Suppressor macrophage treated with lipopolysaccharide for 4 hours (primary cell): ENCODE measurements at regions not wholly inside any gene's neighbourhood (a gene's known extent, or its start where the extent isn't known, plus 50 kb on each side); places are given as distances from the start of the nearest gene placed in this dataset.

ENCODE experiments used
- DNase-seq: peaks from one replicate; pipeline ENCODE4 v3.0.0-alpha.2; 2020

DNA sequence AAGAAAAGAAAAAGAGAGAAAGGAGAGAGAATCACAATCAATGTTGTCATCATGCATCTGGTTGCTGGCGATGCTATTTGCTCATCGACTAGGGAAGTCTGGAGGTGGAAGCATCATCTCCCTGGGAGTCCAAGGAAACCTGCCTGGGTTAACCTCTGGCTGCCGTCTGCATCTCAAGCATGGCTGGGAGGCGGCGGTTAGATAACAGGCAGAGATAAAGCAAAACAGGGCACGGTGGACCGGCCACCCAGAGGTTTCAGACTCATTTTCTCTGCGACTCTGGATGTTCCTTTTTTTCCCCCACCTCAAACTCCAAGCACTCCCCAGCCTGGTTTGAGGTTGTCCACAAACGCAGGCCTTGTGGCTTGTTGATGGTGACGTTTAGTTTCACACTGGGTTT is 161.2 kb downstream of the ENGASE start:
- DNase-seq = no peak

DNA sequence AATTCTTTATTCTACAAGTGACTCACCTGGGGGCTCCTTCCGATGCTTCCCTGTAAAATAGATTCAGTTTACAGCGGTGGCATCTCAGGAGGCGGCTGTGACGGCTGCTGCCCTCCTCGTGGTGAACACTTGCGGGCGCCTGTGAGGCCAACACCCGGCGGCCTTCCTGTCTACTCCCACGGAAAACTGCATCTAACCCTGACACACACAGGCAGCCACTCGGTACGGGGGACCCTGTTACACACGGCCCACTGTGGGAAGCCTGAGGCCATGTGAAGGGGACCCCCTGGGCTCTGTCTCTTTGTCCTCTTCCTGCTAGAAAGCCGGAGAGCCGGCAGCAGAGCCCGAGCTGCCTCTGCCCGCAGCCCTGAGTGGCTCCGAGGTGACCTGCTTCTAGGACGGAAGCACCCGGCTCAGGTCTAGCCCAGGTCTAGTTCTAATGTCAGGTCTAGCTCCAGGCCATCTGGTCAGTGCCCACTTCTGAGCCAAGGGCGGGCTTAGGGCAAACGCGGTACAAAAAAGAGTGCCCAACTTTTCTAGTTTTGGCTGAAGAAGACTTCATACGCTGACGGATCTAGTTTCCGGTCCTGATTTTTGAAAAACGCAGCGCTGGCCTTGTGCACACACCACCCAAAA is 159.4 kb downstream of the ENGASE start:
- no peak for DNase-seq

DNA sequence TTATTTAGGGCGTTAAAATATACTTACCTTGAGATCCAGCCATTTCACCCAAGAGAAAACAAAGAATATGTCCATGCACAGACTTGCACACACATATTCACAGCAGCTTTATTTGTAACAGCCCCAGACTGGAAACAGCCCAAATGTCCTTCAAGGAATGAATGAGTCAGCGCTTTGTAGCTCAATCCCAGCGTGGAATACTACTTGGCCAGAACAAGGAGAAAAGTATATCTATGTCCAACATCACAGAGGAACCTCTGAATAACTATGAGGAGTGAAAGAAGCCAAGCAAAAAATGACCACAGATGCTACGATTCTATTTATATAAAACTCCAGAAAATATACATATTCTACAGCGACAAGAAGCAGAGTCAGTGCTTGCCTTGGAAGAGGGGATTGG is 158.3 kb downstream of the ENGASE start:
- DNase-seq = no peak

DNA sequence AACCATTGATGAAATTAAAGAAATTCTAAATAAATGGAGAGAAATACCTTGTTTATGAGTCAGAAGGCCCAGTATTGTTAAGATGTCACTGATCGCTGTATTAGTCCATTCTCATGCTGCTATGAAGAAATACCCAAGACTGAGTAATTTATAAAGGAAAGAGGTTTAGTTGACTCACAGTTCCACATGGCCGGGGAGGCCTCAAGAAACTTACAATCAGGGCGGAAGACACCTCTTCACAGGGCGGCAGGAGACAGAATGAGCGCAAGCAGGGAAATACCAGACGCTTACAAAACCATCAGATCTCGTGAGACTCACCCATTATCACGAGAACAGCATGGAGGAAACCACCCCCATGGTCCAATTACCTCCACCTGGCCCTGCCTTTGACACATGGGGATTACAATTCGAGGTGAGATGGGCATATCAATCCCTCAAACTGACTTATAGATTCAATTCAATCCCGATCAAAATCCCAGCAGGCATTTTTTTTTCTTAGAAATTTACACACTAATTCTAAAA is 157.2 kb downstream of the ENGASE start:
- no peak for DNase-seq

DNA sequence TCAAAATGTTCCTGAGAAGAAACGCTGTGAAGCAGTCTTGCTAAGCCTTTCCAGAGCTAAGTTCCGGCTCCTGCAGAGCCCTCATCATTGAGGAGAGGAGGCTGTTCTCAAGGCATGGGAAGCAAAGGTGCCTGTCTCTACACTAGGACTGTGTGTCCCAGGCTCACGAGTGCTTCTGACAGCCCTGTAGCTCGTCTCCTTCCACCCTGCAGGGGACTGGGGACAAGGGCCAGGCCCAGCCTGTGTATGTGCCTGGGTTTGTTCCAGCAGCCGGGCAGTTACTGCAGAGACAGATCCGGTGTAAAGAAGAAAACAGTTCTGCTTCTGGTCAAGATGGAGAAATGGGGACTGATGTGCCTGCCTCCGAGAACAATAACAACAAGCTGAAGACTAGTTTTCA is 156.0 kb downstream of the ENGASE start:
- DNase-seq = no peak

DNA sequence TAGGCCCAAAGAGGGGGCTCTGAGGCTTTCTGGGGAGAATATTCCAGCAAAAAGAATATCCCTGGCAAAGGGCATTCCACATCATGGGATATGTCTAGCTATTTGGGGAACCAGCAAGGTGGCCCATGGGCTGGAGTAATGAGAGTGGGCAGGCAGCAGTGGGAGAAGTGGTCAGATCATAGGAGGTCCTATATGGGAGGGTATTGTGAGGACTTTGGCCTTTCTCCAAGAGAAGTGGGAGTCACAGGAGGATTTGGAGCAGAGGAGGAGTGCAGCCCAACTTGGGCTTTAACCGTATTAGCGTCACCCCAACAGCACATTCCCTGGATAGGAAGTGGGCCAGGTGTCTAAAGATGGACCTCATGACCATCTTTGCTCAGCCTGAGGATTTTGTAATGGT is 151.4 kb downstream of the ENGASE start:
- DNase-seq = no peak

DNA sequence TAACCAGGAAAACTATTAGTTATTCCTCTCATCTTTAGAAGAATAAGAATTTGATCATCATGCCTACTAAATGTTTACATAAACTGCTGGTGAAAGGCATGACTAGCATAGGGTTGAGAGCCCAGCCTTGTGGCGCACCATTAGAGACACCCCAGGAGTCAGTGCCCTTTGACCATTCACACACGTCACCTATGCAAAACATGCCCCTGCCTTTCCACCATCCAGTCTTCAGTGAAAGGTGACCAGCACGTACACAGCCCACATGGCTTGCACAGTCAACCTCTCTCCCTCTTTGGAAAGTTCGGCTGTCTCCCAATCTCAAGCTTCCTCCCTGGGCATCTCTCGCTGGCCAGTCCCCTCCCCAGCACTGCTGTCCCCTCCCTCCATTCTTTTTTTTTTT is 150.3 kb downstream of the ENGASE start:
- no peak for DNase-seq

DNA sequence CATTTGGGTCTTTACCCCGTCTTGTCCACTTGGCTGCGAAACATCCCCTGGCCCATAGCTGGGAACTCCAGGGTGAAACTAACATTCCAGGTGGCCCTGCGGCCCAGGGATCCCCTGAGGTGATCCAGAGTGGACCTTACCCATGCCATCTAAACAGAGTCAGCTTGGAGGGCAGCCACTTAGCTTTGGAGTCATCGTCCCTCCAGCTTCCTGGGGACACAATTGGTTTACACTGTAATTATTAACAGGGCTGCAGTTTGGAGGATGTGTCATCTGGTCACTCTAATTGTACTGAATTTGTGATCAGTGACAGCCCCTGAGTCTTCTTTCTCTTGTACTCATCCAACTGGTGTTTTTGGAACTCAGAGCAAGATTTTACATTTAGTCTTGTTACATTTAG is 149.9 kb downstream of the ENGASE start:
- DNase-seq = no peak

DNA sequence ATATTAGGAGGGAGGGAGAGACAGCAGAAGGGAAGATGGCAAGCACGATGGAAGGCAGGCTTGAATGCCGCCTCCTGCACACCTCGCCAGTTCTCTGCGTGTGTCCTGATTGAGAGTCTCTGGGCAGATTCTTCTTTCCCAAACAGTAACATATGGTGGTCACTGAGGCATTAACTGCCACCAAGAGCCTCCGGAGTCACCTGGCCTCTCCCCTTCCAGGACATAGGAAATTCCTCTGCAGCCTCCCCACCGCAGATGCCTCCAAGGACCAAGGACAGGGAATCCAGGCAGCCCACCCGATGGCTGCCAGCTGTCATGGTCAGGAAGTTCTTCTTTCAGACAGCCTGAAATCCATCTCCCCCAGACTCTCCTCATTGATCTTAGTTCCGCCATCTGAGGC is 149.3 kb downstream of the ENGASE start:
- DNase-seq = no peak

DNA sequence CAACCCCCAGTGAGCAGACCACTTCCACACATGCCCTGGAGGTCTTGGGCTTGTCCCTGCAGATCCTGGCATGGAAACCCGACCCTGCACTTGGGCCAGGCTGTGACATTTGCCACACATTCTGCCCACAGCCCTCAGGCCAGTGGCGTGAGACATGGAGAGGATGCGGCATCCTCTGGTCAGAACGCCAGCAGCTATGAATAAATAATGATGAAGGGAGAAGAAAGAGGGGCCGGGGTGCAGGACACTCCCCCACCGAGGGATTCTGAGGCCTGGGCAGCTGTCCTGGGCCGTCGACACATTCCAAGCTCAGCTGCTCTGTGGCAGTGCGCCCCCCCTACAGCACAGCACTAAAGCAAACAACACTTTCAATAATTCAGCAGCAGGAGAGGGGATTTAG is 148.8 kb downstream of the ENGASE start:
- no peak for DNase-seq

DNA sequence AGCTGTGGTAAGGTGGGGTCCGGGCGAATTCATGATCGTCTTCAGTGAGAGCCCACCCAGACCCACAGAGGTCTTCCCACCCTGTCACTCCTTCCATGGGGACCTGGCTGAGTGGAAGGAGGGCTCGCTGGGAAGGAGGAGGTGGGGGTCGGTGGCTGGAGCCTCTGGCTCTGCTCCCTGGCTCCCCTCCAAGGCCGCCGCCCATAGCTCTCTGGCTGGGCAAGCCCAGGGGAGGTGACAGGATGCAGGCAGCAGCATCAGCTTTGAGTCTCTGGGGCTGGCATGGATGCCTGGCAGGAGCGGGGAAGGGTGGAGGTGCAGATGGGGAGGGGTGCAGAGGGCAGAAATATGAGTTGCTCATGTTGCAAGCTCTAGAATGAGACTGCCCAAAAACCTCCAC is 147.0 kb downstream of the ENGASE start:
- no peak for DNase-seq

DNA sequence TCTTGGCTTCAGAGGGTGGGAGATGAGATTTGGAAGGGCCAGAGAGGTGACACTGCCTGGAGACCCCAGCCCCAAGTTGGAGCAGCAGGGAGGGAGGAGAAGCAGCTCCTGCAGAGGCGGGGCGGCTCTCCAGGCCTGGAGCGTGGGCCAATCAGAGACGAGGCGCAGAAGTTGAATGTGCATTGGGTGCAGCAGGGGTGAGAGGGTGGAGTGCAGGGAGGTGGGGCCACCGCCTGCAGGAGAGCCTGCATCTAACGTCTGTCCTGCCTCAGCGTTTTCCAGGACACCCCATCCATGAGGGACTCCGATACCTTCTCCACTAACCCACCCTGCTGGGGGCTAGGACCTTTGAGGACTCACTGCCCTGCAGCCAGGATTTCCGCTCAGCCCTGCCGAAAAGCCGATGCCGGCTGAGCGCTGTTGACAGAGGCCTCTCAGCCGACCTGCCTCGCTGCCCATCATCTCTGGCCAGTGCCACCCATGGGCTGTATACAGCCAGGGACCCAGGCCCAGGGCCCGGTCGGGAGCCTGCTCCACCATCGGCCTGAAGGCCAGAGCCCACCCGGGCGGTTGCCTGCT is 146.2 kb downstream of the ENGASE start:
- DNase-seq = no peak

DNA sequence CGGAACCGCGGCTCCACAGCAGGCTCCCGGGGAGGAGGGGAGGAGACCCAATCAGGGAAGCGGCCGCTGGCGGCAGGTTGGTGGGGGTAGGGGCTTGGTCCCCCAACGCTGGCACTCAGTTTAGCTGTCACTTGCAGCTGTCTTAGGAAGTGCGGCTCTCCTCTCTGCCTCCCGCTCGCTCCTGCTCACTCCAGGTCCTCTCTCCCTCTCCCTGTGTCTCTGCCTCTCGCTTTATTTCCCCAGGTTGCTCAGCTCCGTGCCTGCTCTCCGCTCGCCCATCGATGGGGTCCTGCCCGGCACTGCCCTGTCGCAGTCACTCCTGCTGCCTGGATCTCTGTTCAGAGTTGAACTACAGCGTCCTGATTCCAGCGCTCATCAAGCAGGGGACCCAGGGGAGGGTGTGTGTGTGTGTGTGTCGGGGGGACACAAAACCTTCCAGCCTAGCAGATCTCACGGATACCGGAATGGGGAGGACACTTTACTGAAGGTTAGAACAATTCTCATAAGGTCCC is 145.6 kb downstream of the ENGASE start:
- no peak for DNase-seq

DNA sequence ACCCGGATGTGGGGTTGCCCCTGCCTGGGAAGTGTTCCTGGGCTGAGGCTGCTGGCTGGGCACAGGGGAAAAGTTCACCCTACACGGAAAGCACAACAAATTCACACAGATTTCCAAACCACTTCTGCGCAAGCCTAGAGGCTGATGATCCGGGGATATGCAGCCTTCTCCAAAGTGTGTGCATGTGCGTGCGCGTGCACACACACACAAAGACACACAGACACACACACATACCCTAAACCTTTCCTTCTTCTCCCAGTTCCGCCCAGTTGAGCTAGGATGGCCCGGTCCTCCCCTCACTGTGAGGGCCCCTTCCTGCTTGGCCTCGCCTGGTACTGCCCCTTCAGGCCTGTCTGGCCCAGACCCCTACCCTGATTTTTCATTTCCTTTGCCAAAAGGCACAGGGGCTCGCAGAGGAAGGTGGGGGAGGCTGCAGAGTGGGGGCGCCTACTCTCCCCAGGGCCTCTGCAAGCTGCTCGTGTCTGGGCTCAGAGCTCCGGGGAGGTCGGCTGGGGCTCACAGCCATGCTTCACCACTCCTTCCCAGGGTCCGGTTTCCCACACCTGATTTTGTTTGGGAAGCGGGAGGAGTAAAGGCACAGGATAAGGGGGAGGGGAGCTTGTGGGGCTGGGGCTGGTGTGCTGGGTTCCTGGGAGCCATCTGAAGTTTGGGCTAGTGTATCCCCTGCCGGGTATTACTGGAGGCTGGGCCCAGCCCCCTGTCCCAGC is 144.7 kb downstream of the ENGASE start:
- no peak for DNase-seq

DNA sequence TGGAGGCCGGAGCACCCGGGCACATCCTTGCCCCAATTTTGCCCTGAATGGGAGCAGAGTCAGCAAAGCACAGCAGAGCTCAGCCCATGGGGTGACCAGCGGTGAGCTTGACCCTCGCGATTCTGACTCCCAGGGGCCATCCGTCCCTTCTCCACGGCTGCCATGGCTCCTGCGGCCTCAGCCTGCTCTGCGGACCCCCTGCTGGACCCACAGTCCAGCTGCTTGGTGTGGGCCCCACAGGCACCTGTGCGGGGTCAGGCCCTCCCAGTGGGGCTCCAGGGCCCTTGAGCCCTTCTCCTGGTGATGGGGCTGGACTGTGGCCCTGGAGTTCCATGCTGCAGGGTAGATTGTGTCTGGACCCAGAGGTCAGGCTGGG is 144.2 kb downstream of the ENGASE start:
- DNase-seq = no peak

DNA sequence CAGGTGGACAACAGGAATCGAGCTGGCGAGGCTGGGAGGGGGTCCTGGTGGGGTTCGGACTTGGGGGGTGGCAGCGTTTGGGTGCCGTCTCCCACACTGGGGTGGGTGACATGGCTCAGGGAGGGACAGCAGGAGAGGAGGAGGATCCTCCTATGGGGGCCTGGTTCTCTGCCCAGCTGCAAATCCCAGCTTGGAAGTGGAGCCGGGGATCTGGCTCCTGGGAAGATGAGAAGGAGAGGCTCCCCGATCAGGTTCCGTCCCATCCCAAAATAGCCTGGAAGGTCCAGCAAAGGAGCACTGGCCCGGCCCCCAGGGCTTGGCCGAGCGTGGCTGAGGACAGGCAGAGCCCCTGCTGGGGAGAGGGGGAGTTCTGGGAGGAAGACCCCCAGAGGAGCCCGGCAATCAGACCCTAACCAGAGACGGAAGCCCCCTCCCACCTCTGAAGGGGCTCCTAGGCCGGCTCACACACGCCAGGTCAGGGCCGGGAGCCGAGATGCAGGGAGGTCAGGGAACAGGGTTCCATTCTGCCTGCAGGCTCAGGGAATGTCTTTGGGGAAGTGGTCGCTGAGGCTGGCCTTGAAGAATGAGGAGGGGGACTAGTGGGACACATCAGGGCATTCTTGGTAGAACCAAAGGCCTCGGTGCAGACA is 143.7 kb downstream of the ENGASE start:
- no peak for DNase-seq

DNA sequence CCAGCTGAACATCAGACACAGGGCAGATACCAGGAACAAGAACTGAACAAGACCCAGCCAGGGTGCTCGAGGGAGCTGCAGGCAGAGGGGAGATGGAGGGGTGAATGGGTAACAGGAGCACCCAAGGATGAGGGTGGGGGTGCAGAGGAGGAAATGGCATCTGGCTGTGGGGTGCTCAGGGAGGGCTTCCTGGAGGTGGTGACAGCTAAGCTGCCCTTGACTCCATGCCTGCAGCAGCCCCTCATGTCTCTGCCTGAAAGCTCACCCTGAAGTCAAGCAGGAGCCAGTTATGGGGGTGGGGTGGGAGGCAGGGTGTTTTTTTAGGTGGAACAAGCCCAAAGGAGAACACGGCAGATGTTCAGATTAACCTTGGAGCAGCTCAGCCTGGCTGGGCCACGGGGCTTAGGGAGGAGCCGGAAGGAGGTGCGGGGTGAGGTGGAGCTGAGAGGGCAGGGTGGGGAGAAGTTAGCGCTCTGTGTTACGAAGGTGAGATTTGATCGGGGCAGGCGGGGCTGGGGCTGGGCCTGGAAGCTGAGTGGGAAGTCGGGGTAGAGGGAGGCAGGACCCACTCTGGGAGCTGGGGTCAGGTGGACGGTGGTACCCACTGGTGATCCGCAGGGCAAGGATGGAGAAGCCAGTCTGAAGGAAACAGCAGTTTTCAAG is 143.0 kb downstream of the ENGASE start:
- no peak for DNase-seq

DNA sequence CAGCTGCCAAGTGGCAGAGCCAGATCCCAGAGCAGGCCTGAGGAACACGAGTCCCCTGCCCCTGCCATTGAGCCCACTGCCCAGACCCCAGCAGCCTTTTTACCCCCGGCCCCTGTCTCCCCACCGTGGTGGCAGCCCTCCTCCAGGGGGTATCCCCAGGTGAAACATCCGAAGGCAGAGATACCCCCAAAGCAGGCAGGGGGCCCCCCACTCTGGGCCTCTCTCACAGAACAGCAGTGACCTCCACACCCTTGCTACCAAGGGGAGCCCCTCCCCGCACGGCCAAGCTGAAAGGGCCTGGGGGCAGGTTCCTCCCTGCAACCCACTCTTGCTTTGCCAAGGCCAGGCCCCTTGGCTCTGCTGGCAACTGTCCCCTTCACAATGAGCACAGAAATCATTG is 142.2 kb downstream of the ENGASE start:
- no peak for DNase-seq

DNA sequence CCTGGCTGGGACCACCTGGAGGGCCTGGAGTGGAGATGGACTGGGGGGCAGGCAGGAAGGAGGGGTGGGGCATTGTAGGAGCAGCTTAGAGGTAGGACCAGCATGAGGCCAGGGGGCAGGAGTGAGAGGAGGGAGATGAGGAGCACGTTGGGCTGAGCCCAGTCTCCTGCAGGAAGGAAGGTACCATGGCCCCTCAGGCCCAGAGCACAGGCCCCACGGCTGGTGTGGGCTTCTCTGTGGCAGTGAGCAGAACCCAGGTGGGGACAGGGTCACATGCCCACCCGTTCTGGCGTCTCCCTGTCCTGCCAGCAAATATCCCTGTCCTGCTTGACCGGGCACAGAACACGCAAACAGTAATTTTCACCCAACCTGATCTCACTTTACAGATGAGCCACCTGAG is 141.8 kb downstream of the ENGASE start:
- no peak for DNase-seq

DNA sequence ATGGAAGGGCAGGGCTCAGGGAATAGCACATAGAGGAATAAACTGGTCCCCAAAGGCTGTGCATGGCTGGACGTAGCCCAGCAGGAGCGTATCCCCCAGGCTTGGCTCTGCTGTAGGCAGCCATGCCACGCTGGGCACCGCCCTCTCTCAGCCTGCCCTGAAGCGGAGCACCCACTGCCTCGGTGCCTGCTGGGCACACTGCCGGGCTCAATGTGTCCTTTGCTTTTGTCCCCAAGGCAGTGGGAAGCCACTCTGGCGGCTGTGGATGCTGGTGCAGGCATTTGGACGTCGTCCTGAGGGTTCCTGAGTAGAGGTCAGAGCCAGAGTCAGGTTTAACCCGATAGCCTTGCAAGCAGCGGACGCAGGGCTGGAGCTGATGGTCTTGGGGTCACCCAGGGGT is 141.0 kb downstream of the ENGASE start:
- no peak for DNase-seq

DNA sequence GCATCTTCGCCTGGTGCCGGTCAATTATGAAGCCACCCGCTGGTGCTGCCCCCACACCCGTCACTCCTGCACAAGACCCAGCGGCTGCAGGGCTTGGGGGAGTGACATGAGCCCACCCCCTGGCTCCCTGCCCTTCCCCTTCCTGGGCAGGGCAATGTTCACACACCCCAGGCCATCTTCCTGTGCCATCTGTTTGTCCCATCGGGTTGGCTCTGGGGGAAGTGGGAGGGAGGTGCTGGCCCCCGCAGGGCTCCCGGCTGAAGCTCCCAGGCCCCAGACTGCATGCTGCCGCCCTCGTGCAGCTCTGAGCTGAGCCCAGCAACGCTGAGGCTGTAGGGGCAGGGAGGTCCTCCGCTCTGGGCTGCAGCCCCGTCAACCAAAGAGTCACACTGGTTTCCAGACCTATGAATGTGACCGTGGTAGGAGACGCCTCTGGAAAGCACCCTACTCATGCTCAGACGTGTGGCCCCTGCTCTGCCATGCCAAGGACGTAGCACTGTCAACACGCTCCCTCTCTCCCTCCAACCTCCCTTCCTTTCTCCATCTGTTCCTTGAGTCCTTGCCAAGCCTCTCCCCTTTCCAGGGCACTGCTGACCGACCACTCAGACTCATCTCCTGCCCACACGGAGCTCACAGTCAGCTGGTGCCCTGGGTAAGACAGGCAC is 140.4 kb downstream of the ENGASE start:
- DNase-seq = no peak

DNA sequence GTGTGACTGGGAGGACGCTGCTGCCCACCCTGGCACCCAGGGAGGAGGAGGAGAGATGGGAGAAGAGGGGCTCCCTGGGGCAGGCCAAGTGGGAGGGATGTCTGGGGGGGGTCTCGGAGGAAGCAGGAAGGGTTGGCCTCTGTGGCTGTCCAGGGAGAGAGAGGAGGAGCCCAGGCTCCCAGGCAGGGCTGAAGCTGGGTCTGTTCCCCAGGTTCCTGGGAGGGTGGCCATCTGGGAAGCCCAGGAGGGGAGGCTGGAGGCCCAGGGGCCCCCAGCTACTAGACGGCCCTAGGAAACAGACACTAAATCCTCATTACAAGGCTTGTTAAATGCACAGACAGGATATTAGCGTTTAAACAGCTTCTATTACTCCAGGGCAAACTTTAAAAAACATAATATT is 139.8 kb downstream of the ENGASE start:
- no peak for DNase-seq

DNA sequence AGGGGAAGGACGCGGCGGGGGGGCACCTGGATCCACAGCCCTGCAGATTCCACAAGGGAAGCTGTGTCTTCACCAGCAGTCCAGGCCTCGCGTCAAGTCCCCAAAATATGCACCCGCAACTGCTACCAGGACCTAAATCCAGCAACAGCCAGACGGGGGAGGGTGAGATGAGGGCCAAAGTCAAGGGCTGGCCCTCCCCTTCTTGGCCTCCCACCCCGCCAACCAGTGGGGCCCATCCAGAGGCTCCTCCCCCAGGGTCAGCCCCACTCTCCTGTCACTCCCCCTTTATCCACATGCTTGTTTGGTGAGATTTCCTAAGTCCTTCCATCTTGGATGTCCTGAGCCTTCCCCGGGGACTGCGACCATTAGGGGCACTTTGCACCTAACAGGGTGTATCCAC is 138.7 kb downstream of the ENGASE start:
- no peak for DNase-seq
